Cardiac fibroblast (primary cell): ENCODE measurements at regions not wholly inside any gene's neighbourhood (a gene's known extent, or its start where the extent isn't known, plus 50 kb on each side); places are given as distances from the start of the nearest gene placed in this dataset.

Experiments
- DNase-seq, 2 donors: peaks; one replicate each; pipeline versions ENCODE4 v3.0.0 to v3.0.0-alpha.2; 2010; ENCODE audit warnings: low read depth in 2 of 2
- H3K4me3 ChIP-seq, 2 donors: replicated peaks in 1 of 2; 1 replicate in 1 of 2; 2 replicates in 1 of 2; pipeline ENCODE4 v1.5.1; 2011; ENCODE audit warnings: low read depth in 2 of 2, low read length in 2 of 2, mild to moderate bottlenecking in 2 of 2, moderate library complexity in 1 of 2
- CTCF ChIP-seq: IDR thresholded peaks from one replicate; pipeline ENCODE4 v1.5.1; 2011; ENCODE audit warnings: low read depth, mild to moderate bottlenecking, low read length, inconsistent platforms

GRCh38 chr6:100105919-100106529, 112.0 kb upstream of the MCHR2 start:
- no peak for TF ChIP-seq CTCF
- DNase-seq, result no peak
- no peak overlapping the region for H3K4me3 ChIP-seq

- DNase-seq, result no peak
- no peak overlapping the region for H3K4me3 ChIP-seq
- TF ChIP-seq CTCF, result no peak
Measured at GRCh38 chr6:100105138-100105537, 111.1 kb upstream of the MCHR2 start.

- no peak for DNase-seq
- no peak for TF ChIP-seq CTCF
- no peak overlapping the region for H3K4me3 ChIP-seq
Measured at GRCh38 chr6:100103931-100104330, 109.9 kb upstream of the MCHR2 start.

- no peak for TF ChIP-seq CTCF
- DNase-seq, result no peak
- H3K4me3 ChIP-seq, result no peak overlapping the region
Measured at GRCh38 chr6:100103194-100103593, 109.2 kb upstream of the MCHR2 start.

- no peak for TF ChIP-seq CTCF
- no peak for DNase-seq
- no peak overlapping the region for H3K4me3 ChIP-seq
Measured at GRCh38 chr6:100101644-100102043, 107.6 kb upstream of the MCHR2 start.

- DNase-seq, result no peak
- TF ChIP-seq CTCF, result no peak
- no peak overlapping the region for H3K4me3 ChIP-seq
Measured at GRCh38 chr6:100100776-100101175, 106.8 kb upstream of the MCHR2 start.
